Activated naive CD4-positive, alpha-beta T cell treated with anti-CD3 and anti-CD28 coated beads, Interleukin-2, amount 50 U/mL, for 24 hours (primary cell): ENCODE measurements at regions not wholly inside any gene's neighbourhood (a gene's known extent, or its start where the extent isn't known, plus 50 kb on each side); places are given as distances from the start of the nearest gene placed in this dataset.
"Not testable (repeated sequence)": the region's sequence is repeated elsewhere in the genome, so short reads cannot be mapped to it uniquely, and the experiment has no call there.

Experiments
- H3K27ac Mint-ChIP-seq: one replicate; pipeline ENCODE4 v1.8.0; 2021; ENCODE audit warnings: mild to moderate bottlenecking, mixed read lengths
- H3K27me3 Mint-ChIP-seq: one replicate; pipeline ENCODE4 v1.8.0; 2021; ENCODE audit warnings: mixed read lengths
- H3K36me3 Mint-ChIP-seq: one replicate; pipeline ENCODE4 v1.8.0; 2021; ENCODE audit warnings: mixed read lengths
- H3K4me1 Mint-ChIP-seq: one replicate; pipeline ENCODE4 v1.8.0; 2021; ENCODE audit warnings: mixed read lengths
- H3K4me3 Mint-ChIP-seq: one replicate; pipeline ENCODE4 v1.8.0; 2021; ENCODE audit warnings: mild to moderate bottlenecking, mixed read lengths
- H3K9me3 Mint-ChIP-seq: one replicate; pipeline ENCODE4 v1.8.0; 2021; ENCODE audit warnings: mixed read lengths

DNA sequence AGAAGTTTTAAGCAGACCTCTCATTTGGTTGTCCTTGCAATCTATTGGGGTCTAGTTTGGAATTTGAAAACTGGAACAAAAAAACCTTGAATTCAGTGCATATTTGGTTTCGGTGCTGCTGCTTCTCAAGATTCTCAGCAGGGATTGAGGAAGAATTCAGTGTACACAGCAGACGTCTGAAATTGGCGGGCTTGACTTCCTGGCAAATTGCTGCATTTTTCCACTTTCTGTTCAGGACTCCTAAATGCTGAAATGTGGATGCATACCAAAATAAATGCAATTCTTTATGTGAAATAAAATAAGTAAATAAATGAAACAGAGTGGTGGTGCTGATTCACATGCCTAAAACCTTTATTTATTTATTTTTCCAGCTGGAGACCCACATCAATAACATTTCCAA is 332.4 kb upstream of the KYNU start:
- no peaks in the 10 kb centered on the region for H3K36me3 Mint-ChIP-seq
- H3K9me3 Mint-ChIP-seq = peaks cover 17% of the 10 kb centered on the region
- H3K4me3 Mint-ChIP-seq = no peak overlapping the region
- H3K27ac Mint-ChIP-seq = no peak overlapping the region
- no peaks in the 10 kb centered on the region for H3K4me1 Mint-ChIP-seq
- no peaks in the 10 kb centered on the region for H3K27me3 Mint-ChIP-seq

DNA sequence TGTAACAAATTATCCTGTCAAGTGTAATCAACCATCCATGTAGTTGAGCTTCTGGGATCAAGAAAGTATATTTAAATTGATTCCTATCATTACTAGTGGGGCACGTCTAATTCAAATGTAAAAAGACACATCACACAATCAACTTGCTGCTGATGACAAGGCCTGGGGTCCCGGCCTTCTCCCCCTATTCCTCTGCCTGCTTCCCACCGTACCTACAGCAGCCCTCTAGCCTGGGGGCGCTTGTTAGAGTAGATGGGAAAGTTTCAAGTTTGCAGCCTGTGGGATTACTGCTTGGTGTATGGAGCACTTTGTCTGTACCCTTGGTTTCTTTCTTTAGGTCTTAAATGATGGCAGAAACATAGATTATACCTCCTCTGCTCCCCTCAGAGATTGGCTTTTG is 333.3 kb upstream of the KYNU start:
- Mint-ChIP-seq H3K27ac (no peak overlapping the region), H3K4me1 (no peaks in the 10 kb centered on the region), H3K27me3 (no peaks in the 10 kb centered on the region), H3K9me3 (peaks cover 17% of the 10 kb centered on the region), H3K36me3 (no peaks in the 10 kb centered on the region), H3K4me3 (no peak overlapping the region)

DNA sequence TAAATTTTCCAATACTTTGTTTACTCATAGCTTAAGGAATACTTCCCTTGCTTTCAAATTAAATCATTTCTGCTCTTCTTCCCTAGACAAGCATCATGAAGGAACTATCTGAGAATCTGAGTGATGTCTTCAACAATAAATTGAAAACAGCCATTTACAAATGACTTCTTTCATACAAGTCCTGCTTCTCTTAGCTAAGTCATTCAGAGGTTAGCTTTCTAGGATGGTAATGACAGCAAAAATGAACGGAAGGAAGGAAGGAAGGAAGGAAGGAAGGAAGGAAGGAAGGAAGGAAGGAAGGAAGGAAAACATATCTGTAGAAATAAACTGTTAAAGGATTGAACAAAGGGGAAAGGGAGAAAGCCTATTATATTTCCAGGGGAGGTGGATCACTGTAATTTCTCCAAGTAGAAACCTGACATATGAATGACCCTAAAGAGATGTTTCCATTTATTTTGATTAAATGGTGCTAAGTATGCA is 335.0 kb upstream of the KYNU start:
- no peaks in the 10 kb centered on the region for H3K36me3 Mint-ChIP-seq
- H3K27me3 Mint-ChIP-seq = no peaks in the 10 kb centered on the region
- no peak overlapping the region for H3K4me3 Mint-ChIP-seq
- H3K4me1 Mint-ChIP-seq = no peaks in the 10 kb centered on the region
- H3K27ac Mint-ChIP-seq = no peak overlapping the region
- H3K9me3 Mint-ChIP-seq = peaks cover 7% of the 10 kb centered on the region

DNA sequence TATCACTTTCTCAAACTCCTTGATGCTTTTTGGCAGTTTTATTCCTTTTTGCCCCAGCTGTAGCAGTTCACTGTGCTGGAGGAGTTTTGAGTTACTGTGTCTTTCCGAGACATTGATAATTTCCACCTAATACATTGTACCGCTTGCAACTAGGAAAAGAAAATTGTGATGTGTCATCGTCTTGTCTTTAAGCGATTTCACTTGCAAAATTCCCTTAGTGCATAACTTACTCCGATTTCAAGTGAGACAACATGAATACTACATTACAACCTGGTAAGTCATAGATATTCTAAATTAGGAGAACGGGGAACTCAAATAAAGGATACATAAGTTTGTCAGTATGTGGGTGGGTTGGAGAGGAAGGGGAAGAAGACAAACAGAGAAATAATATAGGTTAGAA is 340.5 kb upstream of the KYNU start:
- H3K27me3 Mint-ChIP-seq = no peaks in the 10 kb centered on the region

DNA sequence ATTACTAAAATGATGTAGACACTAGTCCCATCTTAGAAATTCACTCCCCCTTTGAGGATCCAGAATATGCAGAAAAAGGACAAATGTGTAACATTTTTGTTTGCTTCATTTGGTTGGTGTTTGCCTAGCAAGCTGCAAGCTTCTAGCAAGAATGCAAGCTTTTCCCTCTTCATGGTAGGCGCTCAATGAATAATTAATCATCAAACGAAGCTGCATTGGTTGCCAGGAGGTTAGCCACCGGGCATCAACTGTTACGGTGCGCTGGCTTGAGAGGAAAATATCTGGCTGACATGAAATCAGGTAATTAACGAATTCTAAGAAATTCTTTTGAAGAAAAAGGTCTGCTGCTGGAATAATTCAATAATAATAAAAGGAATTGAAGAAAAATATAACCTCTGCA is 341.0 kb upstream of the KYNU start:
- Mint-ChIP-seq H3K27ac (no peak overlapping the region), H3K27me3 (no peaks in the 10 kb centered on the region), H3K4me1 (no peaks in the 10 kb centered on the region), H3K9me3 (peaks cover 5% of the 10 kb centered on the region), H3K4me3 (no peak overlapping the region), H3K36me3 (no peaks in the 10 kb centered on the region)

More for the DNA sequence above, 340.5 kb upstream of the KYNU start:
- H3K27ac Mint-ChIP-seq = no peak overlapping the region
- H3K36me3 Mint-ChIP-seq = no peaks in the 10 kb centered on the region
- H3K4me1 Mint-ChIP-seq = no peaks in the 10 kb centered on the region
- no peak overlapping the region for H3K4me3 Mint-ChIP-seq
- peaks cover 5% of the 10 kb centered on the region for H3K9me3 Mint-ChIP-seq

DNA sequence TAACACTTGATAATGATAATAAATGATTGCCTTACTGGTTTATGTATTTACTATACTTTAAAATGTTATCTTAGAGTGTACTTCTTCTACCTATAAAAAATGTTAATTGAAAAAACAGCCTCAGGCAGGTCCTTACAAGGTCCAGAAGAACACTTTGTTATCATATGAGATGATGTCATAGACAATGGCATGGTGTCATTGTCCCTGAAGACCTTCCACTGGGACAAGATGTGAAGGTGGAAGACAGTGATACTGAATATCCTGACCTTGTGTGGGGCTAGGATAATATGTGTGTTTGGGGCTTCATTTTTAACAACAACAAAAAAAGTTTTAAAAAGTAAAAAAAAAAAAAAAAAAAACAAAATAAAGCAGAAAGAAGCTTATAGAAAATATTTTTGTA is 342.2 kb upstream of the KYNU start:
- no peaks in the 10 kb centered on the region for H3K36me3 Mint-ChIP-seq
- no peaks in the 10 kb centered on the region for H3K27me3 Mint-ChIP-seq
- H3K27ac Mint-ChIP-seq = no peak overlapping the region
- H3K9me3 Mint-ChIP-seq = peaks cover under 1% of the 10 kb centered on the region
- no peak overlapping the region for H3K4me3 Mint-ChIP-seq
- H3K4me1 Mint-ChIP-seq = no peaks in the 10 kb centered on the region

DNA sequence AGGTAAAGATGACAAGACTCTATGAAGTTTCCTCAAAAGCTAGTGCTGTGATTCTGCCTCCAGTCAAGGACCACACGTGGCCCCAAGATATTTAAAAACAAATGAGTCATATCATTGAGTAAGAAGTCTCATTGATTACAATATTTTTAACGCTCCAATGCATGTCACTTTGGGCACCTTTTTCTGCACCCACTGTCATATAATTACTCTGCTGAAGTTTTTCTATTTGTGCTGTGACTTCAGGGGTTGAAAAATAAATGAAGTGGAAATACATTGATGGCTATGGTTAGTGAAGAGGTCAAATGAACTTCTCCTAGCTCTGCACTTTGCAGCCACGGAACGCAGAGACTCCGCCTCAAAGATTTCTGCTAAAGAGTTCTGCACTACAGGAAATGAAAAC is 344.3 kb upstream of the KYNU start:
- no peaks in the 10 kb centered on the region for H3K9me3 Mint-ChIP-seq
- no peaks in the 10 kb centered on the region for H3K4me1 Mint-ChIP-seq
- H3K4me3 Mint-ChIP-seq = no peak overlapping the region
- H3K27me3 Mint-ChIP-seq = no peaks in the 10 kb centered on the region
- H3K36me3 Mint-ChIP-seq = no peaks in the 10 kb centered on the region
- H3K27ac Mint-ChIP-seq = no peak overlapping the region

DNA sequence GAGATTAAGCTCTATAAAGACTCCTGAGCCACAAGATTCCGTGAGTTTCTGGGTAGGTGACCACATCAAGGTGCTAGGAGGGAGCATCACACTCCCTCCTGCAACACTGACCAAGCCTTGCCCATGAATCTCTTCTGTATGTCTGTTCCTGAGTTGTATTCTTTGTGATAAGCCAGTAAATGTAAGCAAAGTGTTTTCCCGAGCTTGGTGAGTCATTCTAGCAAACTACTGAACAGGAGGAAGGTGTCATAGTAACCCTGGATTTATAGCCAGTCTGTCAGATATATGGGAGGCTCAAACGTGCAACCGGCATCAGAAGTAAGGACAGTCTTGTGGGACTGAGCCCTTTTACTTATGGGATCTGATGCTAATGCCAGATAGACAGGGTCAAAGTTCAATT is 346.1 kb upstream of the KYNU start:
- no peaks in the 10 kb centered on the region for H3K4me1 Mint-ChIP-seq
- H3K27ac Mint-ChIP-seq = no peak overlapping the region
- H3K27me3 Mint-ChIP-seq = no peaks in the 10 kb centered on the region
- no peak overlapping the region for H3K4me3 Mint-ChIP-seq
- no peaks in the 10 kb centered on the region for H3K36me3 Mint-ChIP-seq
- no peaks in the 10 kb centered on the region for H3K9me3 Mint-ChIP-seq

DNA sequence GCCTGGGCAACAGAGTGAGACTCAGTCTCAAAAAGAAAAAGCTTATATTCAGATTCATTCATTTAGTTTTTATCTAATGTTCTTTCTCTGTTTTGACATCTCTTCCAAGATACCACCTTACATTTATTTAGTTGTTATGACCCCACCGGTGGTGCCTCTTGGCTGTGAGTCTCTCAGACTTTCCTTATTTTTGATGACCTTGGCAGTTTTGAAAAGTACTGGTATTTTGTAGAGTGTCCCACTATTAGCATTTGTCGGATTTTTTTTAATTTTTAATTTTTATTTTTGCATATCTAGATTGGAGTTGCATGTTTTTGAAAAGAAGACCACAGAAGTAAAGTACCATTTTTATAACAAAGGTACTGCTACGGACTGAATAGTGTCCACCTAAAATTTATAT is 351.7 kb upstream of the KYNU start:
- Mint-ChIP-seq H3K36me3 (no peaks in the 10 kb centered on the region), H3K27me3 (no peaks in the 10 kb centered on the region), H3K4me3 (no peak overlapping the region), H3K4me1 (no peaks in the 10 kb centered on the region), H3K27ac (no peak overlapping the region), H3K9me3 (no peaks in the 10 kb centered on the region)

DNA sequence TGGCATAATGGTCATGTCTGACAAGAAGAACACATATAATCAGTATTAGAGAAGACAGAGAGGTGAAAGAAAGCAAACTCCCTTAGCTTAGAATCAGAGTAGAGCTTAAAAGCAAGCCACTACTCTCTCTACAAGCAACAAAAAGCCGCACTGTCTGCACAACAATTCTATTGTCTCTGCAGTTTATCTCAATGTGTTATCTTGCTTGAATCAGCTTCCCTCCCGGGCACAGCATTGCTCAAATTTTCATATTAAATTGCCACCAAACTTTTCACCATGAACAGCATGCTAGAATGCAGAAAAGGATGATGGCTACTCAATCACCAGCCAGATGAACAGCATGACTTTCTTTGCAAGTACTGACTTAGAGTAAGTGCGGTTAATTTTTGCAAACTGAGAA is 356.0 kb upstream of the KYNU start:
- no peaks in the 10 kb centered on the region for H3K36me3 Mint-ChIP-seq
- H3K27me3 Mint-ChIP-seq = no peaks in the 10 kb centered on the region
- no peak overlapping the region for H3K27ac Mint-ChIP-seq
- no peaks in the 10 kb centered on the region for H3K4me1 Mint-ChIP-seq
- no peak overlapping the region for H3K4me3 Mint-ChIP-seq
- H3K9me3 Mint-ChIP-seq = no peaks in the 10 kb centered on the region

DNA sequence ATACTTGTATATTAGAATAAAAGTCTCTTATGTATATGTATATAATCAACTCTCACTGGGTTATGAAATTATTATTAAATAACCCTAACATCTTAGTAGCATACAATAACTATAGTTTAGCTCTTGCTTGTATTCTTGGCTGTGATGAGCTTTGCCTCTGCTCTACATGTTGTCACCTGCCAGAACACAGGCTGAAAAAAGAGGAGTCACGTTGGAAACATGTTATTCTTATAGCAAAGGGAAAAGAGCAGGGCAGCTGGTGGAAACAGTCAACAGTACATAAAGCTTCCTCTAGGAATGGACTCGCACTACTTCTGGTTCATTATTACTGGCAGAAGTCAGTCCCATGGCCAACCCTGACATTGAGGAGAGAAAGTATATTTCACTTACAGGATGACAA is 362.0 kb upstream of the KYNU start:
- Mint-ChIP-seq H3K4me3 (no peak overlapping the region), H3K4me1 (no peaks in the 10 kb centered on the region), H3K27ac (no peak overlapping the region), H3K36me3 (no peaks in the 10 kb centered on the region), H3K27me3 (no peaks in the 10 kb centered on the region), H3K9me3 (peaks cover 4% of the 10 kb centered on the region)

DNA sequence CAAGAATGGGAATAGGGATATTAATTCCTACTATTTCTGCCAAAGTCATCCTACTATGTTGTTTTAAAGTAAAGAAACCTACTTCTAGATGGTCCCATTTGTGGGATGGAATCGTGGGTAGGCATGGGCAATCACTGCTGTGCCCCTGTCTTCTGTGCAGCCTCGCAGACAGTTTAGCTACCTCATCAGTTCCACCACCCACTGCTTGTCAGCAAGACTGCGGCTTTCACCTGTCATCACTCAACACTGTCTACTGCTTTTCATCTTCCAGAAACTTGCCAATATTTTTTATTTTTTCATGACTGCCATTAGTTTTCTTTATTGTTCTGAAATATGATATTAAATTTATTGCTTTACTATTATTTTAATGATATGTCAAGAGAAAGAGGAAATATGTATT is 368.1 kb upstream of the KYNU start:
- H3K36me3 Mint-ChIP-seq = no peaks in the 10 kb centered on the region
- H3K4me1 Mint-ChIP-seq = no peaks in the 10 kb centered on the region
- no peak overlapping the region for H3K4me3 Mint-ChIP-seq
- peaks cover 19% of the 10 kb centered on the region for H3K9me3 Mint-ChIP-seq
- H3K27me3 Mint-ChIP-seq = no peaks in the 10 kb centered on the region
- H3K27ac Mint-ChIP-seq = no peak overlapping the region

DNA sequence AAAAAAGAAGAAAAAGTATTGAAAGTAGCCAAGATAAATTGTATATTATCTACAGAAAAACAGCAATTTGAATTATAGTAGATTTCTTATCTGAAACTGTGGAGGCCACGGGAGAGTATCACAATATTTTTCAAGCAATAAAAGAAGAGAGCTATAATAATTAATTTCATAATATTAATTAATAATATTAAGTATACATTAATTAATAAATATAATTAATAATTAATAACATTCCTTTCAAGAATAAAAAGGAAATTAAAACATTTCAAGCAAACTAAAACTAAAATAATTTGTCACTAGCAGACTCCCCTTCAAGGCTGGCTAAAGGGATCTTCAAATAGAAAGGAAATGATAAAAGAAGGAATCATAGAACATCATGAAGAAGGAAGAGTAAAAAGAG is 372.7 kb upstream of the KYNU start:
- Mint-ChIP-seq H3K27me3 (no peaks in the 10 kb centered on the region), H3K36me3 (no peaks in the 10 kb centered on the region), H3K4me3 (no peak overlapping the region), H3K4me1 (no peaks in the 10 kb centered on the region), H3K9me3 (peaks cover 28% of the 10 kb centered on the region), H3K27ac (no peak overlapping the region)

DNA sequence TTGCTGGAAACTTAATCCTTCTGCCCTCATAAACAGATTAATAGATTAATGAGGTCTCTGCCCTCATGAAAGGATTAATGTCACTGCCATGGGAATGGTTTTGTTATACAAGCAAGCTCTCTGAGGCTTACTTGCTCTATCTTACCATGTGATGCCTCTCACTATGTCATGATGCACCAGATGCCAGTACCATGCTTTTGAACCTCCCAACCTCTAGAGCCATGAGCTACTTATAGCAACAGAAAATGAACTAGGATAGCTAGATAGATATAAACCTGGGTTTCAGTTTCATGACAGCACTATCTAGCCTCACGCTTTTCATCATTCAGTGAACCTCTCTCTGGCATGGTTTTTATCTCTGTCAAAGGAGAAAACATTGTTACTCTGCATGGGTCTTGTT is 371.6 kb upstream of the LRP1B start:
- Mint-ChIP-seq H3K36me3 (no peaks in the 10 kb centered on the region), H3K4me3 (no peak overlapping the region), H3K27ac (no peak overlapping the region), H3K27me3 (no peaks in the 10 kb centered on the region), H3K9me3 (peaks cover 23% of the 10 kb centered on the region), H3K4me1 (no peaks in the 10 kb centered on the region)

DNA sequence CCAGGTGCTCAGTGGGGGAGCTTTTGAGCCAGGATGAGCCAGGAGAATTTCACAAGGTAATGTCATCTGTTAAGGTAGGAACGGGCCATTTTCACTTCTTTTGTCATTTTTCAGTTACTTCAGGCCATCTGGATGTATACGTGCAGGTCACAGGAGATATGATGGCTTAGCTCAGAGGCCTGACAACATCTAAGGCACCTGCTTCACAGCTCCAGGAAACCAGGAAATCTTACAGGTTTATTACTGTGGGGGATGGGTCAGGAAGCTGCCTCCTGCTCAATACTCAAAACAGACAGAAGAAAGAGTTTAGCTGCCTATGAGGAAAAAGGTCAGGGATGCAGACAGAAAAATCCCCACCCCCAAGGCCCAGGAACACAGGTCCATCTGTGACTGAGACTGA is 364.3 kb upstream of the LRP1B start:
- H3K27ac Mint-ChIP-seq = no peak overlapping the region

DNA sequence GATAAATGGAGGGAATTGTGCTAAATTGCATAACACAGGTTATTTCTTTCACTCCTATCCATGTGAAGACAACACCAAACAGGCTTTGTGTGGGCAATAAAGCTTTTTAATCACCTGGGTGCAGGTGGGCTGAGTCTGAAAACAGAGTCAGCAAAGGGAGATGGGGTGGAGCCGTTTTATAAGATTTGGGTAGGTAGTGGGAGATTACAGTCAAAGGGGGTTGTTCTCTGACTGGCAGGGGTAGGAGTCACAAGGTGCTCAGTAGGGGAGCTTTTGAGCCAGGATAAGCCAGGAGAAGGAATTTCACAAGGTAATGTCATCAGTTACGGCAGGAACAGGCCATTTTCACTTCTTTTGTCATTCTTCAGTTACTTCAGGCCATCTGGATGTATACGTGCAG is 358.8 kb upstream of the LRP1B start:
- H3K27me3 Mint-ChIP-seq, H3K4me1 Mint-ChIP-seq, H3K9me3 Mint-ChIP-seq, H3K4me3 Mint-ChIP-seq, H3K27ac Mint-ChIP-seq, H3K36me3 Mint-ChIP-seq: not testable (repeated sequence)

More for the DNA sequence above, 364.3 kb upstream of the LRP1B start:
- Mint-ChIP-seq H3K36me3 (no peaks in the 10 kb centered on the region), H3K27me3 (no peaks in the 10 kb centered on the region), H3K9me3 (peaks cover 11% of the 10 kb centered on the region), H3K4me1 (no peaks in the 10 kb centered on the region), H3K4me3 (no peak overlapping the region)

DNA sequence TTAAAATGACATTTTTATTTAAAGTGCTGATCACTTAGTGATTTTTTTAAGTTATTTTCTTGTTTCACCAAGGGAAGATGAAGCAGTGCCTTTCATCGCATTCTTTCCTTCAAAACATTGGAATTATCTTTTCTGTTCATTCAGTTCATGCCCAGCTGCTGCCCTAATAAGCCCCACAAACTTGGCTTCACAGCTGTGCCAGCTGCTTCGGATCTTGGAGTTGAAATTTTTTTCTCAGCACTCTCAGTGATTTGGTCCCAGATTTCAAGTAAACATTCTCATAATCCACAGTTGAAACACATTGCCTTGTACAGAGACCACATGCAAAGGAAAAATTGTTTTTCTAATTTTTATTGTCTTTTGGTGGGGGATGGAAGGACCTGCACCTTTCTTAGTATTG is 353.3 kb upstream of the LRP1B start:
- no peak overlapping the region for H3K27ac Mint-ChIP-seq
- no peaks in the 10 kb centered on the region for H3K27me3 Mint-ChIP-seq
- no peaks in the 10 kb centered on the region for H3K4me1 Mint-ChIP-seq

More for the DNA sequence above, 353.3 kb upstream of the LRP1B start:
- Mint-ChIP-seq H3K36me3 (no peaks in the 10 kb centered on the region), H3K9me3 (peaks cover 18% of the 10 kb centered on the region), H3K4me3 (no peak overlapping the region)
